22Rv1 (cell line): ENCODE measurements at regions not wholly inside any gene's neighbourhood (a gene's known extent, or its start where the extent isn't known, plus 50 kb on each side); places are given as distances from the start of the nearest gene placed in this dataset.

Experiments
- H3K27ac ChIP-seq: fragments of 450-650 bp; 2 replicates; pipeline ENCODE4 v1.5.1; 2017
- CTCF ChIP-seq: fragments of 450-650 bp; IDR thresholded peaks from 2 replicates; pipeline ENCODE4 v1.5.1; 2017; ENCODE audit warnings: mild to moderate bottlenecking
- ZFX ChIP-seq: fragments of 450-650 bp; IDR thresholded peaks from 2 replicates; pipeline ENCODE4 v1.6.1; 2017; ENCODE audit warnings: antibody characterized with exemption, borderline replicate concordance

GRCh38 chr1:214823311-214824117 lies 220.5 kb downstream of the CENPF start:
- H3K27ac ChIP-seq, result no peak overlapping the region
- TF ChIP-seq ZFX (no peak), CTCF (peak; percentile 45)

- TF ChIP-seq CTCF (no peak), ZFX (no peak)
- no peak overlapping the region for H3K27ac ChIP-seq
These were observed 221.8 kb downstream of the CENPF start for GRCh38 chr1:214824763-214825162.

- no peak overlapping the region for H3K27ac ChIP-seq
- no peak for TF ChIP-seq ZFX
- TF ChIP-seq CTCF, result no peak
These were observed 223.6 kb downstream of the CENPF start for GRCh38 chr1:214826619-214827018.

GRCh38 chr1:214827883-214828282 lies 224.9 kb downstream of the CENPF start:
- TF ChIP-seq CTCF (no peak), ZFX (no peak)

GRCh38 chr1:214830941-214831340 lies 227.9 kb downstream of the CENPF start:
- TF ChIP-seq ZFX (no peak), CTCF (no peak)
- no peak overlapping the region for H3K27ac ChIP-seq

More at GRCh38 chr1:214827883-214828282, 224.9 kb downstream of the CENPF start:
- H3K27ac ChIP-seq, result no peak overlapping the region

GRCh38 chr1:214831956-214832355 lies 229.0 kb downstream of the CENPF start:
- no peak overlapping the region for H3K27ac ChIP-seq
- TF ChIP-seq ZFX, result no peak

GRCh38 chr1:214833178-214833756 lies 230.3 kb downstream of the CENPF start:
- TF ChIP-seq CTCF (no peak), ZFX (no peak)
- no peak overlapping the region for H3K27ac ChIP-seq
